ENCODE measurements at regions not wholly inside any gene's neighbourhood (a gene's known extent, or its start where the extent isn't known, plus 50 kb on each side); places are given as distances from the start of the nearest gene placed in this dataset.

- H3K27ac ChIP-seq = peak overlapping the region; percentile 71
- TF ChIP-seq, protein P1, sequence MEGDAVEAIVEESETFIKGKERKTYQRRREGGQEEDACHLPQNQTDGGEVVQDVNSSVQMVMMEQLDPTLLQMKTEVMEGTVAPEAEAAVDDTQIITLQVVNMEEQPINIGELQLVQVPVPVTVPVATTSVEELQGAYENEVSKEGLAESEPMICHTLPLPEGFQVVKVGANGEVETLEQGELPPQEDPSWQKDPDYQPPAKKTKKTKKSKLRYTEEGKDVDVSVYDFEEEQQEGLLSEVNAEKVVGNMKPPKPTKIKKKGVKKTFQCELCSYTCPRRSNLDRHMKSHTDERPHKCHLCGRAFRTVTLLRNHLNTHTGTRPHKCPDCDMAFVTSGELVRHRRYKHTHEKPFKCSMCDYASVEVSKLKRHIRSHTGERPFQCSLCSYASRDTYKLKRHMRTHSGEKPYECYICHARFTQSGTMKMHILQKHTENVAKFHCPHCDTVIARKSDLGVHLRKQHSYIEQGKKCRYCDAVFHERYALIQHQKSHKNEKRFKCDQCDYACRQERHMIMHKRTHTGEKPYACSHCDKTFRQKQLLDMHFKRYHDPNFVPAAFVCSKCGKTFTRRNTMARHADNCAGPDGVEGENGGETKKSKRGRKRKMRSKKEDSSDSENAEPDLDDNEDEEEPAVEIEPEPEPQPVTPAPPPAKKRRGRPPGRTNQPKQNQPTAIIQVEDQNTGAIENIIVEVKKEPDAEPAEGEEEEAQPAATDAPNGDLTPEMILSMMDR (conservative IDR thresholded peaks at IDR 0.05) = no peak
These were observed 60.8 kb upstream of the HES1 start for GRCh38 chr3:194075088-194075615.

GRCh38 chr3:194075802-194076460 is 60.0 kb upstream of the HES1 start:
- H3K27ac ChIP-seq = peak overlapping the region; percentile 71
- TF ChIP-seq, protein P1 (conservative IDR thresholded peaks at IDR 0.05) = peak; percentile 35

GRCh38 chr3:194076475-194076874 is 59.5 kb upstream of the HES1 start:
- H3K27ac ChIP-seq = peak overlapping the region; percentile 71; the same call in 1 of the 2 replicates
- TF ChIP-seq, protein P1 (conservative IDR thresholded peaks at IDR 0.05) = no peak

- H3K27ac ChIP-seq = no peak overlapping the region
- TF ChIP-seq, protein P1 (conservative IDR thresholded peaks at IDR 0.05) = no peak
These were observed 58.3 kb upstream of the HES1 start for GRCh38 chr3:194077602-194078001.

GRCh38 chr3:194078045-194078821 is 57.7 kb upstream of the HES1 start:
- TF ChIP-seq, protein P1 (conservative IDR thresholded peaks at IDR 0.05) = no peak

GRCh38 chr3:194079702-194080172 is 56.2 kb upstream of the HES1 start:
- H3K27ac ChIP-seq = no peak overlapping the region
- TF ChIP-seq, protein P1 (conservative IDR thresholded peaks at IDR 0.05) = no peak

More at GRCh38 chr3:194078045-194078821, 57.7 kb upstream of the HES1 start:
- H3K27ac ChIP-seq = no peak overlapping the region

GRCh38 chr3:194080436-194080835 is 55.5 kb upstream of the HES1 start:
- TF ChIP-seq, protein P1 (conservative IDR thresholded peaks at IDR 0.05) = no peak
- H3K27ac ChIP-seq = no peak overlapping the region

Measured in VCaP (cell line).